GM19455 (cell line): ENCODE measurements at regions not wholly inside any gene's neighbourhood (a gene's known extent, or its start where the extent isn't known, plus 50 kb on each side); places are given as distances from the start of the nearest gene placed in this dataset.

Source experiments
- ATAC-seq: cut with Tn5 transposase; IDR thresholded peaks from one replicate; pipeline ENCODE4 v1.9.1; 2021; ENCODE audit not compliant: unreplicated experiment

GRCh38 chr2:221276601-221277000 is 295.5 kb downstream of the EPHA4 start:
- no peak for ATAC-seq

GRCh38 chr2:221282386-221282785 is 289.7 kb downstream of the EPHA4 start:
- no peak for ATAC-seq

- ATAC-seq, result no peak
Measured at GRCh38 chr2:221283896-221284545, 288.1 kb downstream of the EPHA4 start.

GRCh38 chr2:221285148-221285547 is 287.0 kb downstream of the EPHA4 start:
- ATAC-seq, result no peak

GRCh38 chr2:221286406-221286805 is 285.7 kb downstream of the EPHA4 start:
- no peak for ATAC-seq

- no peak for ATAC-seq
Measured at GRCh38 chr2:221289389-221289788, 282.7 kb downstream of the EPHA4 start.

- no peak for ATAC-seq
Measured at GRCh38 chr2:221289846-221290245, 282.3 kb downstream of the EPHA4 start.

GRCh38 chr2:221293949-221294742 is 278.0 kb downstream of the EPHA4 start:
- no peak for ATAC-seq

- ATAC-seq, result no peak
Measured at GRCh38 chr2:221304916-221305315, 267.2 kb downstream of the EPHA4 start.

- no peak for ATAC-seq
Measured at GRCh38 chr2:221308507-221309066, 263.5 kb downstream of the EPHA4 start.

- no peak for ATAC-seq
Measured at GRCh38 chr2:221309892-221310583, 262.1 kb downstream of the EPHA4 start.

GRCh38 chr2:221310730-221311129 is 261.4 kb downstream of the EPHA4 start:
- no peak for ATAC-seq

GRCh38 chr2:221312634-221313033 is 259.5 kb downstream of the EPHA4 start:
- ATAC-seq, result no peak

- ATAC-seq, result no peak
Measured at GRCh38 chr2:221314786-221315185, 257.3 kb downstream of the EPHA4 start.

- ATAC-seq, result no peak
Measured at GRCh38 chr2:221318376-221319130, 253.6 kb downstream of the EPHA4 start.

- ATAC-seq, result no peak
Measured at GRCh38 chr2:221322741-221323140, 249.4 kb downstream of the EPHA4 start.

- ATAC-seq, result no peak
Measured at GRCh38 chr2:221323513-221323912, 248.6 kb downstream of the EPHA4 start.

GRCh38 chr2:221330436-221330835 is 241.7 kb downstream of the EPHA4 start:
- ATAC-seq, result no peak

- ATAC-seq, result no peak
Measured at GRCh38 chr2:221334481-221335218, 237.5 kb downstream of the EPHA4 start.

- ATAC-seq, result no peak
Measured at GRCh38 chr2:221335219-221335752, 236.8 kb downstream of the EPHA4 start.
